GM21717 (cell line): ENCODE measurements at regions not wholly inside any gene's neighbourhood (a gene's known extent, or its start where the extent isn't known, plus 50 kb on each side); places are given as distances from the start of the nearest gene placed in this dataset.

Source experiments
- ATAC-seq: cut with Tn5 transposase; IDR thresholded peaks from one replicate; pipeline ENCODE4 v1.9.1; 2021; ENCODE audit warnings: mild to moderate bottlenecking, moderate library complexity; ENCODE audit not compliant: unreplicated experiment

- no peak for ATAC-seq
Measured at GRCh38 chr6:41428336-41428995, 93.1 kb downstream of the NCR2 start.

GRCh38 chr6:41428996-41429421 is 93.6 kb downstream of the NCR2 start:
- ATAC-seq = no peak

GRCh38 chr6:41429506-41430504 is 94.4 kb downstream of the NCR2 start:
- ATAC-seq = no peak

GRCh38 chr6:41430875-41431274 is 95.5 kb downstream of the NCR2 start:
- ATAC-seq = no peak

- no peak for ATAC-seq
Measured at GRCh38 chr6:41432280-41432679, 96.9 kb downstream of the NCR2 start.

- ATAC-seq = no peak
Measured at GRCh38 chr6:41434803-41435481, 99.5 kb downstream of the NCR2 start.

- no peak for ATAC-seq
Measured at GRCh38 chr6:41437604-41438003, 102.2 kb downstream of the NCR2 start.

GRCh38 chr6:41438746-41439145 is 103.3 kb downstream of the NCR2 start:
- no peak for ATAC-seq

GRCh38 chr6:41439524-41440418 is 104.4 kb downstream of the NCR2 start:
- ATAC-seq = peak; percentile 78

GRCh38 chr6:41440958-41441357 is 105.2 kb upstream of the FOXP4 start:
- no peak for ATAC-seq

- no peak for ATAC-seq
Measured at GRCh38 chr6:41441598-41442351, 104.4 kb upstream of the FOXP4 start.

GRCh38 chr6:41442352-41442672 is 103.9 kb upstream of the FOXP4 start:
- no peak for ATAC-seq

- no peak for ATAC-seq
Measured at GRCh38 chr6:41442800-41443501, 103.2 kb upstream of the FOXP4 start.

- no peak for ATAC-seq
Measured at GRCh38 chr6:41443616-41444525, 102.3 kb upstream of the FOXP4 start.

GRCh38 chr6:41445261-41445660 is 100.9 kb upstream of the FOXP4 start:
- no peak for ATAC-seq

GRCh38 chr6:41446132-41446531 is 100.0 kb upstream of the FOXP4 start:
- no peak for ATAC-seq

GRCh38 chr6:41446907-41447545 is 99.2 kb upstream of the FOXP4 start:
- no peak for ATAC-seq

- no peak for ATAC-seq
Measured at GRCh38 chr6:41448256-41448655, 97.9 kb upstream of the FOXP4 start.
